Stimulated activated CD4-positive, alpha-beta T cell treated with anti-CD3 and anti-CD28 coated beads, Interleukin-15, amount 100 ng/mL, for 24 hours (primary cell): ENCODE measurements at regions not wholly inside any gene's neighbourhood (a gene's known extent, or its start where the extent isn't known, plus 50 kb on each side); places are given as distances from the start of the nearest gene placed in this dataset.

Experiments
- DNase-seq: peaks from one replicate; pipeline ENCODE4 v3.0.0-alpha.2; 2020

GRCh38 chr2:122583159-122583917, 827.9 kb downstream of the TSN start:
- no peak for DNase-seq

GRCh38 chr2:122590524-122590923, 835.1 kb downstream of the TSN start:
- DNase-seq: no peak

- DNase-seq: no peak
Observed at GRCh38 chr2:122595065-122595464, 839.6 kb downstream of the TSN start.

DNA sequence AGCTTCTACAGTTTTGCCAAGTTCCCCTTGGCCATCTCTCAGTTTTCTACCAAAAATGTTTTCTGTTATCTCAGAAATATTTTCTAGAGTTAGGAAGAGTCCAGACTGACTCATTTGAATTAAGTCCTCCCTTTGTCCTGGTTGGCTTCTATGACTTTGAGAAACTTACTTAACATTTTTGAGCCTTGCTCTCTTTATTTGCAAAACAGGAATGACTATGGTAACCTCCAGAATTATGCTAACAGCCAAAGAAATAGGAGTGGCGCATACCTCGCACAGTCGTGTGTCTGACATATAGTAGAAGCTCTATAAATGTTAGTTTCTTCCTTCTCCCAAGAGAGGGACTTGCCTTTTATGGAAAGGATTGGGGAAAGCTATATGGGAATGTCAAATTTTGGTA, 841.1 kb downstream of the TSN start:
- DNase-seq: no peak

- no peak for DNase-seq
Observed at GRCh38 chr2:122598784-122599183, 843.3 kb downstream of the TSN start.

DNA sequence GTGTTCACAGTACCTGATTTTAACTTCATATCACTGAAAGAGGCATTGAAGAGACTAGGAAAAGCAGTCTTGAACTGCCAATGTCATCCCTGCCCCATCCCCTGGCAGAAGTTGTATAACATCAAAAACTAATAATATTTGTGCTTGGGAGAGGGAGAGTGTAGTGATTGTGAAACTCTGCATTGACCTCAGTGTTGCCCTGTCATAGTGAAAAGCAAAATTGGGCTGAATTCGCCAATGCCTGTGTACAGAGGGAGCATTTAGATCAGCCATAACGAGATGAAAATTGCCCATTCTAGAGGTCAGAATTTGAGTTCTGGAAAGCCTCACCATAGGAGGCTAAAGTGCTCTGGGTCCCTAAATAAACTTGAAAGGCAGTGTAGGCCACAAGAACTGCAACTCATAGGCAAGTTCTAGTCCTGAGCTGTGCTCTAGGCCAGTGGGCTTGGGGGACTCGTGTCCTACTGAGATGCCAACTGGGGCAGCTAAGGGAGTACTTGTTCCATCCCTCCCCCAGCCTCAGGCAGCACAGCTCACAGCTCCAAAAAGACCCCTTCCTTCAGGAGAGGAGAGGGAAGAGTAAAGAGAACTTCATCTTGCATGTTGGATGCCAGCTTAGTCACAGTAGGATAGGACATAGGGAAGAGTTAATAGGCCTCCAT, 855.6 kb downstream of the TSN start:
- no peak for DNase-seq

GRCh38 chr2:122622934-122623333, 867.5 kb downstream of the TSN start:
- no peak for DNase-seq

- no peak for DNase-seq
Observed at GRCh38 chr2:122627388-122627787, 871.9 kb downstream of the TSN start.

DNA sequence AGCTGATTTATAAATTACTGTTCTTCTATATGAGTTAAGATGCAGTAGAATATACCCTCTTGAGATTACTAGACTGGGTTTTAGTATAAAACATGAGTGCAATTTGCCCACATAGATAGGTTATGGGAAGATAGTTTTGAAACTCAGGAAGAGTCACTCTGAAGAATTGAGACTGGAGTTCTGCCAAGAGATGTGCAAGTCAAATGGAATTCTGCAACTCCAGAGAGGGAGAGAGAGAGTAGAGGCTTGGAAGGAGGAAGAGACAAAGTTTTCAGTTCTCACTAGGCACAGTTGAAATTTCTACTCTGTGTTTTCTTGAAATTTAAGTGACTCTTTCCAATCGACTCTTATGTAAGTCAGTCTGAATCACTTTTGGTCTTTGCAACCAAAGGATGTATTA, 878.8 kb downstream of the TSN start:
- DNase-seq: no peak

- no peak for DNase-seq
Observed at GRCh38 chr2:122634920-122635319, 879.5 kb downstream of the TSN start.

DNA sequence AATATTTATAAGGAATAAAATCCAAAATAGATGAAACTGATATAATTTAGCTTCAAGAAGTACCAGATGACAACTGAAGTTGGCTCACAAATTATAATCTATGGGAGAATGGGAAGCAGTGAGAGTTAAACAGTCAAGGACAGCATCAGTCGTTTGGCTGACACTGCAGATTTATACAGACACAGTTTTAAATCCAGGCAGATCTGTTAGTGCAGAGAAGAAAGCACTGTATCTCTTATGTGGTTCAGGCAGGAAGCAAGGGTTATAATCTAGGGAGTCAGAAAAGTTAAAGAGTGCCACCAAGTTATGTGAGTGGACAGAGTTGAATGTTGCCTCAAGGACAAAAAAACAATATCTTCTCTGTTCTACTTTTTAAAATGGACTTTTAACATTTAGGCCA, 880.2 kb downstream of the TSN start:
- no peak for DNase-seq

- DNase-seq: no peak
Observed at GRCh38 chr2:122636097-122636496, 880.6 kb downstream of the TSN start.

DNA sequence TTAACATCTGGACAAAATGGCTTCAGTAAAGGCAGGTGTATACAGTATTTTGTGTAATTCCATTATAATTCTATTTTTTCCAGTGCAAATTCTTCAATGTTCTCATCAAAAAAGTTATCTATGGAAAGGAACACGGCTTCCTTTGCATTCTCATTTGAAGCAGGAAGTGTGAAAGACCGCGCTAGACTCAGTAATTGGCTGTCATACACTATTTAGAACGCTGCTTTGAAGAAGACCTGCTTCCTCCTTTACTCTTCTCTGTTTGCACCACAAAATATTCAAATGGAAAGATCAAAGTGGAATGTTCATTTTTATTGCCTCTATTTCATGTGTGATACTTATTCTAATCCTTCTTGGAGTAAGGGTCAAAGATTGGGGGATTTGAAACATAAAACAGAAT, 883.7 kb downstream of the TSN start:
- DNase-seq: no peak

GRCh38 chr2:122639711-122640110, 884.3 kb downstream of the TSN start:
- DNase-seq: no peak

DNA sequence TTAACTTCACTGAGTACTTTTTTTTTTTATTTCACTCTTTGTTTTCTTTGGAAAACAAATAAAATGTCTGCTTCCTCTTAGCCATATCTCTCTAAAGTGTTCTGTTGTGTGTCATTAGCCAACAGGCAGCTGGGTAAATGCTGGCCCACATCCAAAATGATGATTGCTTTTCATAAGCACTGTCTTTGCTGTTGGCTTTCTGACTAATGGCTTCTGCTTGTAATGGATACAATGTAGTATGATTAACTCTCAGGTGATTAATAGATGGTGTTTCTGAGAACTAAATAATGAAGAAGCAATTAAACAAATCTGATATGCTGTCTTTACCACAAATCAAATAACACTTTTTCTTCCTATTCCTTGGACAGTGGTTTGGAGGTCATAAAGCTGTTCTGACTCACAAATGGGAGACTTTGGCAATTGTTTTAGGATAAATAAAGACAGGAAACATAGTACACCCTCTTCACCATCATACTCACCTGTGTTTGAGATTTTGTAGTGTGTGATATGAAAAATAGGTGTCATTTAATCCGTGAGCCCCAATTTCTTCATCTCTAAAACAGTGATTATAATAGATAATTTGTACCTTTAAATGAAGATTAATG, 888.4 kb downstream of the TSN start:
- no peak for DNase-seq

GRCh38 chr2:122651236-122651635, 895.8 kb downstream of the TSN start:
- no peak for DNase-seq

DNA sequence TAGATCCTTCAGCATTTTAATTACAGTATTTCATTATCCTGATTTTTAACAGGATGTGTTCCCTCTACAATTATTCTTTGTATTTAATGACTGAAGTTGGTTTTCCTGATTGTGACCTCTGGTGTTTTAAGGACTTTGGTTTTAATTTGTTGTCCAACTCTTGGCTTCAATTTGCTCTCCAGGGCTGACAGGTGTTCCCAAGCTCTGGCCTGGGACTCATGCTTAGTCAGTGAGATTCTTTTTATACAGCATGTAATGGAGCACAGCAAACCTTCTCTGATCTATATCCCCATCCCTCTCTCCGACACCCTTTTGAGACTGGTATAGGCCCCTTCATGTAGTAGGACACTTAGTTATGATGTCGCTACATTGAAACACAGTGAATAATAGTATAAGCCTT, 896.3 kb downstream of the TSN start:
- no peak for DNase-seq

DNA sequence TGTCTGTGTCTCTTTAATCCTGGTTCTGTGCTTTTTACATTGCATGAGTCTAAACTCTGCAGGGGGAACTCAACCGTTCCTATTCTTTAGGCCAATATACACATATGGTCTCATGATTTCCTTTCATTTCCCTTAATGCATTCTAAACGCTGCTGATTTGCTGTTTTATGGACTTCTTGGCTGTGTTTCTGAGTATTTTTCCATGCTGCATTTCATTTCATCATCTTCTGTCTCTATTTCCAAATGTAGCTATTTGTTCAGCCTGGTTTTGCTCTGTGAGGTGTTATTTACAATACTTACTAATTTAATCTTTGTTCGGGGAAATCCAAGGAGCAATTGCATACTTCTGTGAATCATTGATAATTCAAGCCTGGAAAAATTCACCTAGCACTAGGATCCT, 897.2 kb downstream of the TSN start:
- no peak for DNase-seq

DNA sequence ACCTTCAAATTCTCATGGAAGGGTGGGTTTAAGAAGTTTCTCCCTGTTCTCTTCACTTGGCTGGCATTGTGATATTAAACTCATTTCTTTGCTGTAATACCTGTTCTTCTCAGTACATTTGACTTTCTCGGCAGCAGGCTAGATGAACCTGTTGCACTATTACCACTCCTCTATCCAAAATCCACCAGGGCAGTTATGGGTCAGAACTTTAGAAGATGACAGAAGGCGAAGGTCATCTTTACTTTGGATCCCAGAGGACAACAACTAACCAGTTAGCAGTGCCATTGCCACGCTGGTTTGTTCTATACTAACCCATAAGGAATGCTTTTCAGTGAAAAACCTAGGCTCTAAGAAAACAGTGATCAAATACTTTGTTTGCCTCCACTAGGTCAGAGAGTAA, 901.0 kb downstream of the TSN start:
- no peak for DNase-seq

DNA sequence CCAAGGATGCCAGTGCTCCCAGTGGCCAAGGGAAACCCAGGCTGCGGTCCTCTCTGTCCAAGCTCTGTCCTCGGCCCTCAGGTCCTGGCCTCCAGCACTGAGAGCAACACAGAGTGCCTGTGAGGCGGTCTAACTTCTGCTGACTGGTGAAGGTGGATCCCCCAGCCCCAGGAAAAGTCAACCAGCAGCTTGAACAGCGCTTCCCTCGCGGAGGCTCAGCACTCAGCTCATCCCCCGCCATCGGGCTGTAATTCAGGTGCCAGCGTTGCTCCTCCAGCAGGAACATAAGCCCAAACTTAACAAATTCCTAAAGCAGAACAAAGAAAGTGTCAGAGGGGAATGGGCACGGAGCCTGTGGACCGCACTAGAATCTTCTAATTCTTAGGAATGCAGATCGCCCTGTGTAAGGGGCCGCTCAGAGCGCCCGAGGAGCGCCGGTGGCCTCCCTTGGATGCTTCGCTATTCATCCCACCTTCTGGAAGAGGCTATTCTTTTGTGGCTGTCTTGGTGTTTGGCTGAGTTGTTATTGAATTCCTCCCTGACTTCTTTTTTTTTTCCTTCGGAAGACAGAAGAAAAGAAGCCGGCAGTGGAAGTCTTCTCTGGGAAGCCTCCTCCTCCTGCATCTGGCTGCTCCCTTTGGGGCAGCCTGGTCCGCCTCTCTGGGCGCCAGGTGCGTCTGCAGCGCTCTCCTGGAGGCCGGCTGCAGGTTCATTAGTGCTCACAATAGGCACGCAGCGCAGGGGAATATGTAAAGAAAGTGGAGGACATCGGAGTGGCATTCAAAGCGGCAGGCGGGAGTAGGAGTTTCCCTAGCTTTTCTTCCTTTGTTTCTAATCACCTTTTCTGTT, 905.6 kb downstream of the TSN start:
- DNase-seq: no peak

GRCh38 chr2:122663620-122664019, 908.2 kb downstream of the TSN start:
- DNase-seq: no peak

DNA sequence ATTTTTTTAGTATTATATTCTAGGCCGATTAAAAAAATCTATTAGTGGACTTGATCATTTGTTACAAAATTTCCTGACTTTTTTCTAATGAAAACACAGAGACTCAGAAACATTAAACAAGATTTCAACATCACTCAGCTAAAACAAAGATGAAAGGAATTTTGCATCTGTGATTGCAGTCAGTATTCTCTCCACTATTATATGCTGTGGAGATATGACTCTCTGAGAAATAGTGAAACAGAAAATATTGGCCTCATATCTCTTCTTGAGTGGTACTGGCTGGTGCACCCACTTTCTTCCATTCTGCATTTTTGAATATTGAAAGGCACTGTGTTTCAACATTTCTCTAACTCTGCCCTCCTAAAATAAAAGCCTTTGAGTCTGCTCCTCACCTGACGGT, 914.2 kb downstream of the TSN start:
- DNase-seq: no peak

- no peak for DNase-seq
Observed at GRCh38 chr2:122670897-122671296, 915.4 kb downstream of the TSN start.

GRCh38 chr2:122680662-122681061, 925.2 kb downstream of the TSN start:
- no peak for DNase-seq
